Peyer's patch (tissue), 4 donors: ENCODE measurements at regions not wholly inside any gene's neighbourhood (a gene's known extent, or its start where the extent isn't known, plus 50 kb on each side); places are given as distances from the start of the nearest gene placed in this dataset.

Experiments used
- DNase-seq, 3 donors: peaks; one replicate each; pipeline ENCODE4 v3.0.0-alpha.2; 2017 to 2019
- H3K27ac ChIP-seq, 4 donors: fragments of 200-600 bp; sonication (generic); one replicate each; pipeline ENCODE4 v1.5.1; 2016 to 2019
- H3K27me3 ChIP-seq, 2 donors: fragments of 200-600 bp; sonication (generic); one replicate each; pipeline ENCODE4 v1.5.1; 2019
- H3K36me3 ChIP-seq, 3 donors: fragments of 200-600 bp; sonication (generic); one replicate each; pipeline ENCODE4 v1.5.1; 2016 to 2019
- H3K4me1 ChIP-seq, 4 donors: fragments of 200-600 bp; sonication (generic); one replicate each; pipeline ENCODE4 v1.5.1; 2016 to 2019
- H3K4me3 ChIP-seq, 4 donors: fragments of 200-600 bp; sonication (generic); 1 replicate in 3 of 4; 2 replicates in 1 of 4; pipeline ENCODE4 v1.5.1; 2016 to 2019; ENCODE audit warnings: mild to moderate bottlenecking in 1 of 4
- H3K9me3 ChIP-seq, 4 donors: fragments of 200-600 bp; sonication (generic); one replicate each; pipeline ENCODE4 v1.5.1; 2016 to 2019; ENCODE audit warnings: mild to moderate bottlenecking in 1 of 4
- CTCF ChIP-seq, 6 experiments: fragments of 450-650 bp in 4 of 6; fragments of 200-600 bp in 2 of 6; sonication (generic) in 1 of 6; IDR thresholded peaks; one replicate each; pipeline ENCODE4 v1.5.1; 2017 to 2019; ENCODE audit warnings: antibody characterized with exemption in 6 of 6, mild to moderate bottlenecking in 3 of 6, moderate library complexity in 1 of 6
- POLR2A ChIP-seq, 2 donors: fragments of 450-650 bp; IDR thresholded peaks; one replicate each; pipeline ENCODE4 v1.5.1; 2017; ENCODE audit warnings: antibody characterized with exemption in 2 of 2, mild to moderate bottlenecking in 2 of 2, moderate library complexity in 2 of 2

- Histone ChIP-seq H3K27ac (no peak overlapping the region), H3K36me3 (no peaks in the 10 kb centered on the region), H3K4me3 (no peak overlapping the region), H3K27me3 (no peaks in the 10 kb centered on the region), H3K9me3 (no peaks in the 10 kb centered on the region), H3K4me1 (no peaks in the 10 kb centered on the region)
- no peak for DNase-seq
- TF ChIP-seq POLR2A (IDR thresholded peaks at IDR 0.05) (no peak), CTCF (IDR thresholded peaks at IDR 0.05) (no peak)
Observed at GRCh38 chr2:30095402-30095801, 51.4 kb upstream of the YPEL5 start.

- no peaks in the 10 kb centered on the region for H3K27me3 ChIP-seq
- no peak for DNase-seq
- no peaks in the 10 kb centered on the region for H3K36me3 ChIP-seq
- no peak overlapping the region for H3K4me3 ChIP-seq
- TF ChIP-seq CTCF (IDR thresholded peaks at IDR 0.05) (no peak), POLR2A (IDR thresholded peaks at IDR 0.05) (no peak)
- H3K4me1 ChIP-seq = no peaks in the 10 kb centered on the region
- no peak overlapping the region for H3K27ac ChIP-seq
- no peaks in the 10 kb centered on the region for H3K9me3 ChIP-seq
Observed at GRCh38 chr2:30096451-30096850, 50.4 kb upstream of the YPEL5 start.
